T-helper 2 cell (primary cell): ENCODE measurements at regions not wholly inside any gene's neighbourhood (a gene's known extent, or its start where the extent isn't known, plus 50 kb on each side); places are given as distances from the start of the nearest gene placed in this dataset.
"Not testable (repeated sequence)": the region's sequence is repeated elsewhere in the genome, so short reads cannot be mapped to it uniquely, and the experiment has no call there.

Experiments
- DNase-seq, 5 experiments: peaks; one replicate each; pipeline versions ENCODE4 v3.0.0 to v3.0.0-alpha.2; 2012 to 2022

- DNase-seq, result no peak
These were observed 79.8 kb downstream of the ZNF92 start for GRCh38 chr7:65453341-65454030.

DNA sequence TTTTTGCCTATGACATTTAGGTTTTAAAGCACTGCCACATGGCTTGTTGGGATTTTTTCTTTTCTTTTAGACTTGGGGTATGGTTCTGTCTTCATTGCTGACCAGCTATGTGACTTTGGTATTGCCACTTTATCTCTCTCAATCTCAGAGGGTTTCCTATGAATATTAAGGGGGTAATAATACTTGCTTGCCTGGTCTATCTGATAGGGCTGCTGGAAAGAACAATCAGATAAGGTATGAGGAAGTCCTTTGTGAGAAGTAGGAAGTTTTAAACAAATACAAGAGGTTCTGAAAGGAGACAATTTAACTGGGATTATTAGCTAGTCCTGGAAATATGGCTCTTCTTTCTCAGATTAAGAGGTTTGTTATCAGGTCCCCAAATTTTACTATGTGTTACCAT lies 80.8 kb downstream of the ZNF92 start:
- DNase-seq, result no peak

DNA sequence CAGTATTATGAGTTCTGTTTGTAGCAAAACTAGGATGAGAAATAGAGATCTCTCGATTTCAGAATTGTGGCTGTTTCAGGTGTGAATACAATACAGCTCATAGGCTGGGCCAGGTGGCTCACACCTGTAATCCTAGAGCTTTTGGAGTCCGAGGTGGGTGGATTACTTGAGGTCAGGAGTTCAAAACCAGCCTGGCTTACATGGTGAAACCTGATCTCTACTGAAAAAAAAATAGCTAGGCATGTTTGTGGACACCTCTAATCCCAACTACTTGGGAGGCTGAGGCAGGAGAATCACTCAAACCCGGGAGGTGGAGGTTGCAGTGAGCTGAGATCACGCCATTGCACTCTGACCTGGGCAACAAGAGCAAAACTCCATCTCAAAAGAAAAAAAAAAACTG lies 81.4 kb downstream of the ZNF92 start:
- DNase-seq, result not testable (repeated sequence)

GRCh38 chr7:65457705-65458104 lies 84.0 kb downstream of the ZNF92 start:
- DNase-seq, result no peak

DNA sequence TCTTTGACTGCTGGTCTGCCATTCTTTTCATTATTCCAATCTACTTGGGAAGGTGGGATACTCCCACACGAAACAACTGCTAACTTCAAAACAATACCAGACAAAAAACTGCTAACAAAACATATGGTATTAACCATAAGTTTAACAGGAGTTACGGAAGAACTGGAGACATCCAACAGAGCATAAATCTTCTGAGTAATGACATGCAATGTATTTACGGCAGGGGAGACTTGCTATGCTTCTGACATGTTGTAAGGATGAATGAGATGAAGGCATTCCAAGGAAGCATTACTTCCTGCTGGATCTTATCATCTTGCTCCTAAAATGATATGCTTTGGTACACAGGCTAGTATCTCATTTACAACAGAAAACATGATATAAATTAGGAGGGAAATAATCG lies 85.8 kb downstream of the ZNF92 start:
- DNase-seq, result no peak

DNA sequence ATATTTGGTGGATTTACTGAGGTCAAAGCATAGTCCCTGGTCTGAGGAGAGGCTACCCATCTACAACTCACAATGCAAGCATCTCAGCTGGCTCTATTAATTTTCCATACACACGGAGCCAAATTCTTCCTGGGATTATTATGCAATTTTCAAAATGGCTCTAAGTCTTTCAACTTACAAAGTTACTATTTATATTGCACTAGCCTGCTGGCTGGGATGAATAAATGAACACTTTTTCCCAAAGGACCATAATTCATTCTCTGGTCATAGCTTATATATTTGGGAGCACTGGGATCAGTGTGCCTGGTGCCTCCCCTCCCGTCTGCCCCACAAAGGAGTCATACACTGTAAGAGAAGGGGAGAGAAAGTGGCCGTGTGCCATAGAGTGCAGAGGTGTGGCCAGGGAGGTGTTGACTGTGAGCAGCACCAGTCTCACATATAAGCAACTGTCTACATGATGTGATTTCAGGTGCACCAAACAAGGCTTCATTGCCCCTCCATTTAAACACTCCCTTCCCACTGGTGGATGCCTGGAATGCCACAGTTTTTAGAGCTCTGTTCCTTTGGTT lies 88.6 kb downstream of the ZNF92 start:
- DNase-seq, result no peak

DNA sequence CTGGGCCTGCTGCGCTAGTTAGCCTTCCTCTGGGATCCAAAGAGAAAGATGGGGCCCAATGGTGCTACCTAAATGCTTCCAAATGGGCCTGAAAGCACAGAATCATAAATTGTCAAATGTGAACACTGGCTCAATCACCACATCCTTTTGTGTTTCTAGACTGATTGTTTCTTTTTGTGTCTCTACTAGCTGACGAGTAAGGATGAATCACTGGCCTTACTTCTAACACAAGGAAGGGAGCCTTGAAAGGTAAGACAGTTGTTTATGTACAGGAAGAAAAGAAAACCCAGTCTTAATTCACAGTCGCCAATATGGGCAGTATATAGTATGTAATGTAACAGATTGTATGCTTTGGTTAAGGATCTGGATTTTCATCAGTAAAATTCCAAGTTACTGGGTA lies 89.5 kb downstream of the ZNF92 start:
- no peak for DNase-seq

- not testable (repeated sequence) for DNase-seq
These were observed 96.4 kb downstream of the ZNF92 start for GRCh38 chr7:65469919-65470558.

DNA sequence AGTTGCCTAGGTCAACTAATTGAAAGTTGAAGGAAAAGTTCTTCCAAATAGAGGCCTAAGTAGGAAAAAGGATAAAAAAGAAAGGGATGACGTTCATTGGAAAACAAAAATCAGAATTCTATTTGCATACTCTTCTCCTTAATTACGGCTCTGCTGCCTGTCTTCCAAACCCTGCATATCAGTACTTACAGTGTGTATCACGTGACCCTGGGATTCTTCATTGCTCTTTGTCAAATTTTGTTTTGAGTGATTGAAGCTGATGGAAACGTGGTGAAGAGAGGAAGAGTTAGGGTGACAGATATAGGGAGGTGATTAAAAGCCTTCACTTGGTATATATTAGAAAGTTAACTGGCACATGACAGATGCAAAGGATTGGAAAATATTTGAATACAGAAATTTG lies 97.9 kb downstream of the ZNF92 start:
- no peak for DNase-seq

DNA sequence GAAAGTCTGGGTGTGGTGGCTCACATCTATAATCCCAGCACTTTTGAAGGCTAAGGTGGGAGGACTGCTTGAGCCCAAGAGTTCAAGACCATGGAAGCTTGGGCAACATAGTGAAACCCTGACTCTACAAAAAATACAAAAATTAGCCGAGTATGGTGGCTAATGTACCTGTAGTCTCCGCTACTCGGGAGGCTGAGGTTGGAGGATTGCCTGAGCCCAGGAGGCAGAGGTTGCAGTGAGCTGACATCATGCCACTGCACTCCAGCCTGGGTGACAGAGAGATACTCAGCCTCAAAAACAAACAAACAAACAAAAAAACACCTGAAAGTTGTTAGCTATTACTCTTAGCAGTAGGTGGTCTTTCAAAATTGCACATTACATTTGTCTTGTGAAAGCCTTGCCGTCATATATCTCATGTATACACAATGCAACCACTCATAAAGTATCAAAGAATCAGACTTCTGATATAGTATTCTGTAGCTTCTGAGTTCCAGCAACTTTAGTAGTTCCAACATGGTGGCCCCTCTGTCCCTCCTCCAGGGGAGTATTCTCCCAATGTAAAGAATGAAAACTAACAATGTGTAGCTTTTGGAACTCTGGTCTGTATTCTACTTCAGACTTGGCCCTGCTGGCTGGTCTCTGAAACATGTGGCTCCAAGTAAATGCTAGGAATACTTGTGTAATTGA lies 101.5 kb downstream of the ZNF92 start:
- no peak for DNase-seq

- peak in 2 of 5 experiments; percentile 48 to 66 for DNase-seq
These were observed 102.2 kb downstream of the ZNF92 start for GRCh38 chr7:65475734-65476319.

DNA sequence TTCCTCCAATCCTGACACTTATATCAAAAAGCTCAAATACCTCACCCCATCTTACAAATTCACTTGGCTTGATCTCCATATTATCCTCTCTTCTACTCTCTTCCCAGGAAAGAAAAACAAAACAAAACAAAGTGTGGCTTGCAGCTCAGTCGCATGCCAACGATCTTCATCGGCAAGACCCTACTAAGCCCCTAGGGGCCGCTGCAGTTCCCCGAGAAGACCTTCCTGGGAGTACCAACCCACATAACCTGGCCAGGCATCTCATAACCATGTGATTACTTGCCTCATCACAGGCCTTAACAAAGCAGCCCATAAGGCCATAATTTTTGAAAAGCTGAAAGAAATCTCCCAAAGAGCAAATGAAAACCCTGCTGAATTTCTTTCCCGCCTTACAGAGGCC lies 103.7 kb downstream of the ZNF92 start:
- no peak for DNase-seq

DNA sequence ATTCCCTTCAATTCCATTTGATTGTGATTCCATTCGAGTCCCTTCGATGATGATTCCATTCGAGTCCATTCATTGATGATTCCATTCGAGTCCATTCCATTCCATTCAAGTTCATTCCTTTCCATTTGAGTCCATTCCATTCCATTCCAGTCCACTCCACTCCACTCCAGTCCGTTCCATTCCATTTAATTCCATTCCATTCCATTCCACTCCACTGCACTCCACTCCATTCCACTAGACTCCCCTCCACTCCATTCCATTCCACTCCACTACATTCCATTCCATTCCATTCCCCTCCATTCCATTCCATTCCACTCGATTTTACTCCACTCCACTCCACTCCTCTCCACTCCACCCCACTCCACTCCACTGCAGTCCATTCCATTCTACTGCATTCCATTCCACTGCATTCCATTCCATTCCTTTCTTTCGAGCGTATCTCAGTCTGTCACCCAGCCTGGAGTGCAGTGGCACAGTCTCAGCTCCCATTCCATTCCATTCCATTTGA lies 115.7 kb downstream of the ZNF92 start:
- DNase-seq, result no peak

GRCh38 chr7:65496697-65497096 lies 123.0 kb downstream of the ZNF92 start:
- not testable (repeated sequence) for DNase-seq

- DNase-seq, result no peak
These were observed 129.9 kb downstream of the ZNF92 start for GRCh38 chr7:65503434-65504152.

DNA sequence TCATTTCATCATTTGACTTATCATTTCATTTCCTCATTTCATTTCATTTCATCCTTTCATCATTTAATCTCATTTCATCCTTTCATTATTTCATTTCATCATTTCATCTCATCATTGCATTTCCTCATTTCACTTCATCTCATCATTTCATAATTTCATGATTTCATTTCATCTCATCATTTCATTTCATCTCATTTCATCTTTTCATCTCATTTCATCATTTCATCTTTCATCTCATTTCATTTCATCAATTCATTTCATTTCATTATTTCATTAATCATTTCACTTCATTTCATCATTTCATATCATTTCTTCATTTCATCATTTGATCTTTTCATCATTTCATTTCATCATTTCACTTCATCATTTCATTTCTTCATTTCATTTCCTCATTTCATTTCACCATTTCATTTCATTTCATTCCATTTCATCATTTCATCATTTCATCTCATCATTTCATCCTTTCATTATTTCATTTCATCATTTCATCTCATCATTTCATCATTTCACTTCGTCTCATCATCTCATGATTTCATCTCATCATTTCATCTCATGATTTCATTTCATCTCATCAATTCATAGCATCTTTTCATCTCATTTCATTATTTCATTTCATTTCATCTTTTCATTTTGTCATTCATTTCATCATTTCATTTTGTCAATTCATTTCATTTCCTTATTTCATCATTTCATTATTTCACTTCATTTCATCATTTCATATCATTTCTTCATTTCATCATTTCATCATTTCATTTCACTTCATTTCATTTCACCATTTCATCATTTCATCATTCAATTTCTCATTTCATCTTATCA lies 131.1 kb downstream of the ZNF92 start:
- not testable (repeated sequence) for DNase-seq

DNA sequence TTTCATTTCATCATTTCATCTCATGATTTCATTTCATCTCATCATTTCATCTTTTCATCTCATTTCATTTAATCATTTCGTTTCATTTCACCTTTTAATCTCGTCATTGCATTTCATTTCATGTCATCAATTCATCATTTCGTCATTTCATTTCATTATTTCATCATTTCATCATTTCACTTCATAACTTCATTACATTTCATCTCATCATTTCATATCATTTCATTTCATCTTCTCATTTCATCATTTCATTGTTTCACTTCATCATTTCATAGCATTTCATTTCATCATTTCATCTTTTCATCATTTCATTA lies 131.6 kb downstream of the ZNF92 start:
- not testable (repeated sequence) for DNase-seq

DNA sequence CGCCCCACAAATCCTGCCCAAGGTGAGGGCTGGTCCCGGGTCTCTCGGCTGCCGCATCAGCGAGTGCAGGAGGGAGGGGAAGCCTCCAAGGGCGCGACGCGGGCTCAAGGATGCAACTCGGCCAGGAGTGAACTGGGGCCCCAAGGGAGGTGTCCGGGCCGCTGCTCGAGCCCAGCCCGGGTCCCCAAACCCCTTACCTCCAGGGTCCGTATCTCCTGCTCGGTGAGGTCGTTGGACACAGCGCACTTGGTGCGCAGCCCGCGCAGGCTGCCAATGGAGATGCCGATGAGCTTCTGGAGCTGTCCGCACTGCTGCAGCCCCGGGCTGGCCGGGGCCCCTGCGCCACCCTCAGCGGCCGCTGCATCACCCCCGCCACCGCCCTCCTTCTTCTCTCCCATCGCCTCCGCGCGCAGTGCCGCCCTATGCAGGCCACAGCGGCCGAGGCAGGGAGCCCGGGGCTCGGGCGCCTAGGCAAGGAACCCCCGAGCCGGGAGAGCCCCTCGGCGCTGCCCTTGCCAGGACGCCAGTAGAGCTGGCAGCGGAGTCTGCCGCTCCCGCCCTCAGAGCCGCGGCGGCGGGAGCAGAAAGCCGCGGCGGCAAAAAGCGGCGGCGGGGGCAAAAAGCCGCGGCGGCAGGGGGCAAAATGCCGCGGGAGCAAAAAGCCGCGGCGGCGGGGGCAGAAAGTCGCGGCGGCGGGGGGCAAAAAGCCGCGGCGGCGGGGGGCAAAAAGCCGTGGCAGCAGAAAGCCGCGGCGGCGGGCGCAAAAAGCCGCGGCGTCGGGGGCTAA lies 135.1 kb downstream of the ZNF92 start:
- DNase-seq, result not testable (repeated sequence)

- DNase-seq, result peak in 4 of 5 experiments; percentile 3 to 39 (median 8)
These were observed 135.9 kb downstream of the ZNF92 start for GRCh38 chr7:65509368-65510186.

- DNase-seq, result not testable (repeated sequence)
These were observed 136.5 kb downstream of the ZNF92 start for GRCh38 chr7:65510187-65510538.
